ENCODE measurements at regions not wholly inside any gene's neighbourhood (a gene's known extent, or its start where the extent isn't known, plus 50 kb on each side); places are given as distances from the start of the nearest gene placed in this dataset.

DNA sequence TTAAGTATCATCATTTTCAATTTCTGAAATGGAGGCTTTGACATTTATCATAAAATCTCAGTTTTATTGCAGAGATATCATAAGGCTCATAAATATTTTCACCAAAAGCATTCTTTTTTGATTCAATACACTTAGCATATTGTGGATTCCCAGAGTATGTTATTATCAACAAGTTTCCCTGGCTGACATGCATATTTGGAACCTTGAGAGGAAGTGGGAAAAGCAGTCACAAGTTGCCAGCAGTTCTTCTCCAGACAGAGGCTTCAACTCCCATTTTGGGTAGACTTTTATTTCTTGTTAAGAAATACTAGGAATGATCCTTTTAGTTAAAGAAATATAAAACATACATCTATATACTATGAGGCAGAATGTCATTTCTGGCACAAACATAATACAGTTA, 236.5 kb downstream of the ASXL3 start:
- TF ChIP-seq, protein P1, sequence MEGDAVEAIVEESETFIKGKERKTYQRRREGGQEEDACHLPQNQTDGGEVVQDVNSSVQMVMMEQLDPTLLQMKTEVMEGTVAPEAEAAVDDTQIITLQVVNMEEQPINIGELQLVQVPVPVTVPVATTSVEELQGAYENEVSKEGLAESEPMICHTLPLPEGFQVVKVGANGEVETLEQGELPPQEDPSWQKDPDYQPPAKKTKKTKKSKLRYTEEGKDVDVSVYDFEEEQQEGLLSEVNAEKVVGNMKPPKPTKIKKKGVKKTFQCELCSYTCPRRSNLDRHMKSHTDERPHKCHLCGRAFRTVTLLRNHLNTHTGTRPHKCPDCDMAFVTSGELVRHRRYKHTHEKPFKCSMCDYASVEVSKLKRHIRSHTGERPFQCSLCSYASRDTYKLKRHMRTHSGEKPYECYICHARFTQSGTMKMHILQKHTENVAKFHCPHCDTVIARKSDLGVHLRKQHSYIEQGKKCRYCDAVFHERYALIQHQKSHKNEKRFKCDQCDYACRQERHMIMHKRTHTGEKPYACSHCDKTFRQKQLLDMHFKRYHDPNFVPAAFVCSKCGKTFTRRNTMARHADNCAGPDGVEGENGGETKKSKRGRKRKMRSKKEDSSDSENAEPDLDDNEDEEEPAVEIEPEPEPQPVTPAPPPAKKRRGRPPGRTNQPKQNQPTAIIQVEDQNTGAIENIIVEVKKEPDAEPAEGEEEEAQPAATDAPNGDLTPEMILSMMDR (IDR thresholded peaks at IDR 0.05) = no peak
- TF ChIP-seq POLR2A (IDR thresholded peaks at IDR 0.05) (no peak), EP300 (IDR thresholded peaks at IDR 0.05; ENCODE audit: low read depth) (no peak), POLR2AphosphoS5 (IDR thresholded peaks at IDR 0.05) (no peak)
